Ureter (tissue), 1 donor: ENCODE measurements at regions not wholly inside any gene's neighbourhood (a gene's known extent, or its start where the extent isn't known, plus 50 kb on each side); places are given as distances from the start of the nearest gene placed in this dataset.
A peak's percentile ranks its signal among the peaks of the same experiment; 100 is the strongest.

Source experiments
- DNase-seq: peaks from one replicate; pipeline ENCODE4 v3.0.0-alpha.2; 2020; ENCODE audit warnings: low spot score
- donor health status: DM: yes; HTN: yes; CAD: no.

DNA sequence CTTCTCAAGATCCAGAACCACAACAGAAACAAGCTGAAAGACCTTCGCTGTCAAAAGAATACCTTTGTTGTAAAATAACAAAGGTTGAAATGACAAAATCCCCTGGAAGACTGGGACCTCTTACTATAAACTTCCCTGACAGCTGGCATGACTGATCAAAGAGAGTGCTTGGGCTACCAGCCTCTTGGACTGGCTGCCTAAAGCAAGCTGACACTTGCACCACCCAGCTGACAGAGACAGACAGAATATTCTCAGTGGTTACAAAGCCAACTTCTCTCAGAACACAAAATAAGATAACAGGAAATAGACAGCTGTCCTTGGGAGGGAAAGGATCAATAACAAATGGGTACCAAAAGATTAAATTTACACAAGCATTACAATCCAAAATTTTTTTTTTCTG, 241.7 kb upstream of the SPOCK3 start:
- no peak for DNase-seq

DNA sequence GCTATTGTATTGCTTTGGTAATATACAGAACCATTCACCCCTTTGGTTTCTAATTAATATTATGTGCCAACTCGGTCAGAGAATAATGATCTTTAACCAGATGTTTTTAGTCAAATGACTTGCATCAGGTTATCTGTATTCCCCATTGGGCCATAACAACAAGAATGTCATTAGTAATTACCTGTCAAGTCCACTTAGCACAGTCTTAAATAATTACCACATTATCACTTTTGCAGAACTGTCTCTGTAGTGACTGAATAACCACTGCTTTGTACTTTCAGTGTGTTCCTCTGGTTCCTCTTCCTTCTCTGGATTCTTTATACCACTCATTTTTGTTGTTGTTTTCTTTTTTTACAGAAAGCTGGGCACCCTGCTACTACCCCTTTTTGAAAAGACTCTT, 257.7 kb upstream of the SPOCK3 start:
- DNase-seq, result no peak

DNA sequence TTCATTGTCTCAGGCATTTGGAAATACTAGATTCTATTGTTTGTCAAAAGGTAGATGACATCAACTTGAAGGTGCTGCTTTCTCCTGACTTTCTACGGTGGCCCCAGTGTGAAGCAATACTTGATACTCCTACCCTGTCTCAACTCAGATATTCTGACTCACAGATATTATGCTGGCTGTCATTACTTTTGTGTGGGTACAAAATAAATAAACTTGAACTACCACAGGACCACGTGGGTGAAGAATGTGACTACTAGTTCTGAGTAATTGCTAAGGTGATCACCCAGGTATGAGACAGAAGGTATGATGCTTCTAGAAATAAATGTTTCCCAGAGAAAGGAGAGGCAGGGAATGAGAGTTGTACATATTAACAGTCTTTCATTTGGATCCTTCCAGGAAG, 275.3 kb upstream of the SPOCK3 start:
- no peak for DNase-seq

DNA sequence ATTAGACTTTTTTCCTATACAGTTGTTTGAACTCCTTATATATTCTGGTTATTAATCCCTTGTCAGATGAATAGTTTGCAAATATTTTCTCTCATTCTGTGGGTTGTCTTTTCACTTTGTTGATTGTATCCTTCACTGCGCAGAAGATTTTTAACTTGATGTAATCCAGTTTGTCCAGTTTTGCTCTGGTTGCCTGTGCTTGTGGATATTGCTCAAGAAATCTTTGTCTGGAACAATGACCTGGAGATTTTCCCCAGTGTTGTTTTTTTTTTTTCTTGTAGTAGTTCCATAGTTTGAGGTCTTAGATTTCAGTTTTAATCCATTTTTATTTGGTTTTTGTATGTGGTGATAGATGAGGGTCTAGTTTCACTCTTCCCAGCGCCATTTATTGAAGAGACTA, 289.8 kb upstream of the SPOCK3 start:
- no peak for DNase-seq

DNA sequence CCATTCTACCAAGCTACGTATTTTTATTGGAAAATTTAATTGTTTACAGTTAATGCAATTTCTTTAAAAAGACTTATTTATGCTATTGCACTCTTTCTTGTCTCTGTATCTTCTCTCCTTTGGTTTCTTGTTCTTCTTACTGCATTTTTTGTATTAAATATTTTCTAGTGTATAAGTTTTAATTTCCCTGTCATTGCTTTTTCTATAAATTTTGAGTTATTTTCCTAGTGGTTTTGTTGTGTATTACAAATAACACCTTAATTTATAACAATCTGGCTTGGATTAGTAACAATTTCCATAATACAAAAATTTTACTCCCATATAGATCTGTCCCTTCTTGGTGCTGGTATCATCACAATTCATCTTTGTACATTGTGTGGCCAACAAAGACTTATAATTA, 303.5 kb upstream of the SPOCK3 start:
- DNase-seq, result no peak

DNA sequence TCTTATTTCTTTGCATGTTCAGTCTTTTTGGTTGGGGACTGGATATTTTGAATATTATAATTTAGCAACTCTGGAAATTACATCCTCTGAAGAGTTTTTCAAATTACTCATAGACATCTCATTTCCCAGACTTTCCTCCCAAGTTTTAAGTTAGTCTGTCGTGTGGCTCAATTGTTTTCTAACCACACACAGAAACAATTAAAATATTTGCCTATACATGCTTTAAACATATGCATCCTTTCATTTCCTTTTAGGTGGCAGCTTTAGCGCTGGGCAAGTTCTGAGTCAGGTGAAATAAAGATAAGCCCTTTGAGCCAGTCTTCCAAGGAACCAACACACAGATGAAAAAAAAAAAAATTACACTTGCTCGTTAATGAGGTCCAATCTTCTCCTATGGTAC, 307.0 kb upstream of the SPOCK3 start:
- DNase-seq, result no peak

DNA sequence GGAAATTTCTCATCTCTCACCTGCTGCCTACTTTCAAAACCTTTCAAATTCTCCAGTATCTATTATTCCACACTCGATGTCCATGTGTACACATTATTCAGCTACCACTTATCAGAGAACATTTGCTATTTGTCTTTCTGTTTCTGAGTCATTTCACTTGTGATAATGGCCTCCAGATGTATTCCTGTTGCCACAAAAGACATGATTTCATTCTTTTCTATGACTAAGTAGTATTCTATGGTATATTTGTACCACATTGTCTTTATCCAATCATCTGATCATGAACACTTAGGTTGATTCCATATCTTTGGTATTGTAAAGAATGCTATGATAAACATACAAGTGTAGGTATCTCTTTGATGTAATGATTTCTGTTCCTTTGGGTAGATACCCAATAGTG, 310.1 kb upstream of the SPOCK3 start:
- no peak for DNase-seq

DNA sequence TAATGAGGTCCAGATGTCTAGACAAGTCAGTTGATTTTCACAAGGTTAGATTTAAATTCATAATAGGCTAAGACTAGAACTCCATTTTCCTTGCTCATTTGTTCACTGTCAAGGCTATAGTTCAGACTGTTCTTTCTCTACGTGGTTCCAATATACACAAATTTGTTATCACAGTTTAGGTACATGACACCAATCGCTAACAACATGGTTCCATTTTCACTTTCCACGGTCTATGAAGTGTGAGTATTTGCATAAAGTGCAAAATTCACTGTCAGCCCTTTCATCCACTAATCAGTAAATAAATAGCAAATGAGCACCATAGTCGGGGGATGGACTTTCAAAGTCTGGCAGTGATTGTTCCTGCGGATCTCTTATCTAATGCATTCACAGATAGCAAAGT, 315.7 kb upstream of the SPOCK3 start:
- DNase-seq, result no peak

DNA sequence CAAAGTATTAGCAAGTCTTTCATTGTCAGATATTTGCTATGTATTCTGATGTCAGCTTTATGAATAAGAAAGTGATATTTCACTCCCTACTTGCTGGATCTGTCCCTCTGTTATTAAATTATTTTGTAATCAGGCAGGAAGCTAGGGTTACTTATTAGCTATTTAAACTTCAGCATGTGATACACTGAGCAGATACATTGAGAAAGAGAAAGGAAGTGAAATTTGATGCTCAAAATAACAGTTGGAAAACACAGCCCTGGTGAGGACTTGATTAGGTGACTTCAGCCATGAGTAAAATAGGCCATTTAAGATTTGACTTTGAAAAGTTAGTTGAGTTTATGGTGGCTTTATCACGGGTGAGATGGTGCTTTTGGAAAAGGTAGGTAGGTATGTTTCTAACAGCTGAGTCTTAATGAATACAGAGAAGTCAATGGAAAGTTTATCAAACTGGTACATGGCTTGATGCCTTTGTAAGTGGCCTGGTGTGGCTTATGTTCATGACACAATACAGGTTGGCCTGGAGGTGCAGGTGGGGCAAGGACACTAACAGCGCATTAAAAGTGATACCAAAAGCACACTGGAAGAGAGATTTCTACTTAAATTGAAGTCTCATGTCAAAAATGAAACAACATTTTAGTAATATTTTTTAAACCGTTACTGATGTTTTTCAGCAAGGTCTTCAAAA, 321.2 kb upstream of the SPOCK3 start:
- DNase-seq, result no peak

DNA sequence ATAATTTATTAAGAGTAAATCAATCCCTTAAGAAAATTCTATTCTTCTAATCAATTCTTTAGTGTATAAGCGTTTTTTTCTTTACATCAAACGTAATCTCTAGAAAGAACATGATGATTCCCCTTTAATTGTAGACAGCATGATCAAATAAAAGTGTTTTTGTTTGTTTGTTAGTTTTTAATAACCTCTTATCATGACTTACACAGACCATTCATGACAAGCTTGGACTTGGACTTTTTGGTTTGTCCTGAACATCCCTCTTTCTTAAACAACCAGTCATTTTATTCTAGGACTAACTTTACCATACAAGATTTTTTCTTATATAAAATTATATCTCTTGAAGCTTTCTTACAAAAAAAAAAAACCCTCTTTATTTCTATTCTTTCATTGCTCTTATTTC, 344.6 kb upstream of the SPOCK3 start:
- DNase-seq, result no peak

DNA sequence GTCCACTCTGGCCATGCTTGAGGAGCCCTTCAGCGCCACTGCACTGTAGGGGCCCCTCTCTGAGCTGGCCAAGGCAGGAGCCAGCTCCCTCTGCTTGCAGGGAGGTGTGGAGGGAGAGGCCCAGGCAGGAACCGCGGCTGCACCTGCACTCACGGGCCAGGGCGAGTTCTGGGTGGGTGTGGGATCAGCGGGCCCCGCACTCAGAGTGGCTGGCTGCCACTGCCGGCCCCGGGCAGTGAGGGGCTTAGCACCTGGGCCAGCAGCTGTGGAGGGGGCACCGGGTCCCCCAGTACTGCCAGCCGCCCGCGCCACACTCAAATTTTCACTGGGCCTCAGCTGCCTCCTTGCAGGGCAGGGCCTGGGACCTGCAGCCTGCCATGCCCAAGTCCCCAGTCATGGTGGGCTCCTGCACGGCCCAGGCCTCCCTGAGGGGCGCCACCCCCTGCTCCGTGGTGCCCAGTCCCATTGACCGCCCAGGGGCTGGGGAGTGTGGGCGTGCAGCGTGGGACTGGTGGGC, 347.2 kb upstream of the SPOCK3 start:
- no peak for DNase-seq

DNA sequence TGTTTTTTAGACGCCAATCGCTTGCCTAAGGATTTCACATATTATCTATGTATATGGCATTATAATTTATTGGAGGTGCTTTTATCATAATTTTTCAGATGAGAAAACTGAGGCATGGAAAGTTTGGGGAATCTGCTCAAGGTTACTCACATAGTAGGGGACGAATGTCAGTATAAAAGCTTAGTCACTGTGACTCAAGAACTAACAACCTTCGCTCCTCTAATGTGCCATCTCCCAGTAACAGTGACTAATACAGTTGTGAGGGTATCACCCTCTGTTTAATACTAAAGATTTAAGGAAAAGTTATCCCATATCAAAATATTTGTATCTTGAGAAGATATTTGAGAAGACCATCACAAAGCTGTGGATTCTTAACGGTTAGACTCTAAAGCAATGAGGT, 353.1 kb upstream of the SPOCK3 start:
- DNase-seq, result no peak

DNA sequence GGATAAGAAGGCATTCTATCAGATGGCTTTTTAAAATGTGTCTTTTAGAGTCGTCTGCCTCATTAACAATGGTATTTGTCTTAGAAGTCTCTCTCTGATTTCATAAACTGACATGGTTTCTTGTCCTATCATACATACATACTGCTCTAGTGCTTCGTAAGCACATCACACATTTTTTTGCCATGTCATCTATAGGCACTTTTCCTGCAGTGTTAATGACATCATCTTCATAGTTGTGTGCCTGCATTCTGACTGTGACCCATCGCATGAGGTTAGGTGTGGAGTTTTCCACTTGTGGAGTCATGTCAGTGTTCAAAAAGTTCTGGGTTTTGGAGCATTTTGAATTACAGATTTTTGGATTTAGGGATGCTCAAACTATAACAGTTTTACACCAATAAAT, 361.6 kb upstream of the SPOCK3 start:
- DNase-seq, result no peak

DNA sequence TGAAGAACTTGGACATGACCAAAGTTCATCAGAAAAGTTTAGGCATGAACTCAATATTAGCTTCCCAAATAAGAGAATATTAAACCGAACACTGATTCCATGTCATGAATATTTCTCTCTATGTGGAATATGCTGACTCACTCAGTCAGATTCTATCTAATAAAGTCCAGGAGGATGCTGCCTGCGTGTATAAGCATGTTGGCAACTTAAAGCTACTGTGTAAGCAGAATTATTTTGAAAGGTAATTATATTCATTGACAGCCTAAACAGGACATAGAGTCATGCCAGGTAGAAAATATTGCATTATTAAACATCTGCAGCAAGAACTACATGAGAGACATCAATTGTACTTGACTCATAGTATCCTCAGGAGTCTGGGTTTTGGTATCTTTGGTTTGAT, 367.9 kb upstream of the SPOCK3 start:
- no peak for DNase-seq

DNA sequence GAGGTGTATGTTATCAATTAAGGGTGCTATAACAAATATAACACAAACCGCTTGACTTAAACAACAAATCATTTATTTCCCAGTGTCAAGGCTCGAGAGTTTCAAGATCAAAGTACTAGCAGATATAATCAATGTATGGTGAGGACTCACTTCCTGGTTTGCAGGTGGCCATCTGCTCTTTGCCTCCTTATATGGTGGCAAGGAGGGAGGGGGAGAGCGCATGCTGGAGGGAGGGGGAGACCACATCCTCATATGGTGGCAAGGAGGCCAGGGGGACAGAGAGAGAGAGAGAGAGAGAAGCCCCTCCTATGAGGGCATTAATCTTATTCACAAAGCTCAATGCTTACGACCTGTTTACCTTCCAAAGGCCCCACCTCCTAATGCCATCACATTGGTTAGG, 372.3 kb upstream of the SPOCK3 start:
- DNase-seq, result no peak

DNA sequence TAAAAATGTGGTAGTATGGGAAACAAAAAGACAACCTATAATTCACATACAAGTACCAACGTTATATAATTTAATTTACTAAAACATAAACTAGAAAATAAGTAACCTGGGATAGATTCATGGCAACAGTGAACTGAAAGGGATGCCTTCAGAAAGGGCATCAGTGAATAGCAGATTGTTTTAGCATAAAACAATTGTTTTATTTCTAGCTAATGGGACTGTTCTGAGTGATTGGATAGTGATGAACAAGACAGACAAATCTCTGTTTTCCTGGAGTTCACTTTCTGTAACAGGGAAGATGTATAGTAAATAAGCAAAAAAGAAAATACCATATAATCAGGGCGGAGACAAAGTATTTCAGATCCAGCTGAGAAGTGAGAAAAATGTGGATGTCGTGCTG, 379.1 kb upstream of the SPOCK3 start:
- DNase-seq, result no peak

DNA sequence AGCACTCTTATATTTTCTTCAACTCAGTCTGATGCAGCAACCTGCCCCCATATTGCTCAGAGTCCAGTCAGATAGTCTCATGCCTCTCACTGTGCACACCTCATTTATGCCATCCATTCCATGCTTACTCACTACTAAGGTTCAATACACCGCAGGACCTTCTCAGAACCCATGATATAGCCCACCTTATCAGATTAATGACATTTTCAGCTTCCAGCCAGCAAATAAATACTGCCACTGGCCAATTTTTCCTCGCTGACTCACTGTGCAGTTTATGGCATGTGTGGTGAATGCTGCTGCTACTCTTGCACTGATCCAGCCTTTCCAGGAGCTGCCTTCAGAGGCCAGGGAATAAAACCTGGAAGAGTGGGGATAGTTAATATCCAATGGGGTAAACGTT, 380.6 kb upstream of the SPOCK3 start:
- DNase-seq, result no peak

DNA sequence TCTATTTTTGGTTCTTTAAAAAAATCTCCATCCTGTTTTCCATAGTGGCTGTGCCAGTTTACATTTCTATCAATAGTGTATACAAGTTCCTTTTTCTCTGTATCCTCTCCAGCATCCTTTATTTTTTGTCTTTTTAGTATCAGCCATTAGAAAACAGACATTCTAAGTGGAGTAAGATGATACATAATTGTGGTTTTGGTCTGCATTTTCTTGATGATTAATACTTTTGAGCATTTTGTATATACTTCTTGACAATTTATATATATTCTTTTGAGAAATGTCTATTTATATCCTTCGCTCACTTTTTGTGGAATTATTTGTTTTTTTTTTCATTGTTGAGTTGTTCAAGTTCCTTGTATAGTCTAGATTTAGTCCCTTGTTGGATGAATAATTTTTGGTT, 382.2 kb upstream of the SPOCK3 start:
- DNase-seq, result no peak

DNA sequence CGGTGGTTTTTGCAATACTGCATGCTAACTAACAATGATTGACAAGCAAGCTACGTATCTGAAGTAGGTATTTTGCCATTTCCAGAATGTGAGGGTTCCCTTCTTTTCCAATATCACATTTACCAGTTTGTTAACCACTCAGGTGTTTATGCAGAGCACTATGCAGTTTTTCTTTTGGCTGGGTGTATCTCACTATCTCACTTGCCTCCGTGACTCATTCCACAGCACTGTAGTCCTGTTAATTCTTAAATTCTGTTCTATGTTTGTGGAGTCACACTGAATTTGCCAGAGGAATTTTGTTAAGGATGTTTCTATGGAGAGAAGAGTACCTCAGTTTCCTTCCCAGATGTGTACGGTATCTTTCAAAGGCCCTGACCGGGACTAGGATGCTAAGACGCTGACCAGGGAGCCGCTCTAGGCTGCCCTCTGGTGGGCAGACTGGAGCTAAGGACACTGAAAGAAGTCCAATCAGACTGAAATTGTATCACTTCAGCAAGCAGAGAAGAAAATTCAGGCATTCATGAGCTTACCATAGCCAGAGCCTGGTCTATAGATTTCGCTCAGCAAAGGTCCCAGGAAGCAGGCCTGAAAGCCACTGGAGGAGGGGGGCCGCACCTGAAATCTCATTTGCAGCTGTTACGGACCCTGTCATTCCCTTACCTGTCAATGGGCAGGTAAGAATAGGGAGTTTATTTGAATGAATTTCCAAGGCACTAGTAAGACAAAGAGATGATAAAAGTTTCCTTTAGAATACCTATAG, 388.4 kb upstream of the SPOCK3 start:
- DNase-seq, result peak; percentile 44

DNA sequence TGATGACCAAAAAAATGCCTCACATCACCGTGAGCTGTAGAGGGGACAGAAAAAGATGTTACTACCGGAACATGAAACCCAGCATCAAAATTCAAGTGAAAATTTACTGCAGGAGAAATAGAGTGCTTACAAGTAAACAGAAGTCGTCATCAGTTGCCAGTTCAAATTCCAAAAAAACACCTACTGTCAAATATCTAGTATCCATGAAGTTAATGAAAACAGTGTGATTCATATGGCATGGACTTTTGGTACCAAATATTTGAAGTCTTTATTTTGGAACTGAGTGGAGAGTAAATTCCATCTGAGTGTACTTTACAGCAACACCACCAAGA, 388.9 kb upstream of the SPOCK3 start:
- no peak for DNase-seq

DNA sequence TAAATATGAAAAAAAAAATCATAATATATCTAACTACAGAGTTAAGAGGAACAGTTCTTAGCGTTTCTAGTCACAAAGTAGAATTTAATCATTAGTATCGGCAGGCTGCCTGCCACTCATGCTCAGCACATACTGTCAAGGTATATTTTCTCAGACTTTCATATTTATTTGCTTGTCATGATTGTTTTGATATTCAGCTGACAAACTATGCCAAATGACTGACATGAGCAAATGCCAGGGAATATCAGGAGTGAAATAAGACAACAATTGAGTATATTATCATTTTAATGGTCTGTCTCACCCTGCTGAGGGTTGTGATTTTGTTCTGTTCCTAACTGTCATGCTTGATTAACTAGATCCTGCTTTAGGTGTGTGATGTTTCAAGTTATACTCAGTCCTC, 395.0 kb upstream of the SPOCK3 start:
- no peak for DNase-seq

DNA sequence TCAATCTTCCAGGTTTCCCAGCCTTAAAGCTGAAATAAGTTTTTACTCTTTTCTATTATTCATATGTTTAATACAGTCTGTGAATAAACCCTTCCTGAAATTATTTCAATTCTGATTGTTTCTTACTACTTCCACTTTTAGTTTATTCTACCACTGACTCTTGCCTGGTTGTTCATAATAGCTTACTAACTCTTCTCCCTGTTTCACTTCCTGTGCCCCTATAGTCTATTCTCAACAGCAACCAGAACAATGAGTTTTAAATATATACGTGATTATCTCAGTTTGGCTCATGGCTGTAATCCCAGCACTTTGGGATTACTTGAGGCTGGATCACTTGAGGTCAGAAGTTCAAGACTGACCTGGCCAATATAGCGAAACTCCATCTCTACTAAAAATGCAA, 408.0 kb upstream of the SPOCK3 start:
- no peak for DNase-seq

DNA sequence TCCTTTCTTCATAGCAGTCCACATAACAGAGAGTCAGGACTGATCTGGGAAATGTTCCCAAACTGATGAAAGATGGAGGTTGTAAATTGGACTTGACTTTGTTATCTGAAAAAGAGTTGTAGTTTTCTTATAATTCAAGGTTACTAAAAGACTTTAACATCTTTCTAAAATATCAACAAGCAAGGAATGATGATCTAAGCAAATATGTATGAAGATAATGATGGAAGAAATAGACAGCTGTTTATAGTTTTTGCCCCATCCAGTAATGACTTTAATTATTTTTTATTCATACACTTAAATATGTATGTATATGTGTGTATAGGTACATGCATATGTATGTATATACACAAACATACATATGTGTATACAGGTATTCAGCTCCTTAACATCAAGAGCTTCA, 411.1 kb upstream of the SPOCK3 start:
- DNase-seq, result no peak

DNA sequence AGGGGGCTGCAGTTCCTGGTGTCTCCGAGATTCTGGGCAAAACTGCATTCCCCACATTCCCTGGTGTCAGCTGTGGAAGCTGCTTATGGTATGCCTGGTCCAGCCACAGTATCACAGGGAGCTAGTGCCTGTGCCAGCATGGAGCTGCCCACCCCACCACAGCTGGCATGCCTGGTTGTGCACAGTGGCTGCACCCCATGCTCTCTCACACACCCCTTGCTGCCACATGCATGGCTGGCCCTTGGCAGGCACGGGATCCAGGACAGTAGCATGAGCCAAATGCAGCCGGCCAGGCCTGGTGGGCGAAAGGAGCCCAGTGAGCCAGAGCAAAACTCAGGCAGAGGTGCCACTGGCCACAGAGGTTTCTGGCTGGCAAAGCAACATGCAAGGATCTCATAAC, 418.0 kb upstream of the SPOCK3 start:
- no peak for DNase-seq
